ENCODE measurements at regions not wholly inside any gene's neighbourhood (a gene's known extent, or its start where the extent isn't known, plus 50 kb on each side); places are given as distances from the start of the nearest gene placed in this dataset.

DNA sequence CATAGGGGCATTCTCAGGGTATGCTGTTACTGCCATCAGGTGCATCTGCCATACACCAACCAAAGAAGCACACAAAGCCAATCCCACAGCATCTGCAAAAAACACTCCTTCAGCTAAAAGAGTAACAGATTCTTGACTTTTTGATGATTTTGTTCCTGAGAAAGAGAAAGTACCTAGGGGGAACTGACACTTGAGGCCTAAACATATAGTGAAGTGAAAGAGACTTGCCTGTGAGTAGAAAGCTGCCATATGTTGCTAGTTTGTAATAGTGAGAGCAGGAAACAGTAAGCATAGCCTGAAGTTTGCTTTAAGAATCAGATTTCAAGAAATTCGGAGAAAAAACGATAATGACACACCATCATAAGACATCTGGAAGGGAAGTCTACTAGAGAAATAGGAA is 97.9 kb upstream of the CTSC start:
- intact Hi-C loops (cut with DNase I), result no loop called here
- H3K36me3 ChIP-seq, result no peaks in the 10 kb centered on the region
- peaks cover 0 to 6% (median 0%) of the 10 kb centered on the region in 9 donors for H3K4me1 ChIP-seq
- H3K27me3 ChIP-seq, result no peaks in the 10 kb centered on the region
- WGBS, 2 donors, result 79 to 84% methylated on average over 2 of the region's 2 CpGs
- peak overlapping the region in 1 of 10 donors; percentile 61 for H3K27ac ChIP-seq
- ATAC-seq (no peak), DNase-seq (no peak)
- no peak overlapping the region for H3K4me3 ChIP-seq
- no peaks in the 10 kb centered on the region for H3K9me3 ChIP-seq
- no peak for TF ChIP-seq CTCF (IDR thresholded peaks at IDR 0.05)

- Histone ChIP-seq H3K27ac (peak overlapping the region in 1 of 10 donors; percentile 45), H3K4me3 (no peak overlapping the region), H3K36me3 (no peaks in the 10 kb centered on the region), H3K27me3 (no peaks in the 10 kb centered on the region), H3K9me3 (no peaks in the 10 kb centered on the region), H3K4me1 (peaks cover 0 to 6% (median 0%) of the 10 kb centered on the region in 9 donors)
- no peak for TF ChIP-seq CTCF (IDR thresholded peaks at IDR 0.05)
- no peak for ATAC-seq
- WGBS, 2 donors, result 83 to 84% methylated on average over 8 of the region's 8 CpGs
- no peak for DNase-seq
- intact Hi-C loops (cut with DNase I), result no loop called here
Observed at GRCh38 chr11:88434333-88434976, 96.9 kb upstream of the CTSC start.

DNA sequence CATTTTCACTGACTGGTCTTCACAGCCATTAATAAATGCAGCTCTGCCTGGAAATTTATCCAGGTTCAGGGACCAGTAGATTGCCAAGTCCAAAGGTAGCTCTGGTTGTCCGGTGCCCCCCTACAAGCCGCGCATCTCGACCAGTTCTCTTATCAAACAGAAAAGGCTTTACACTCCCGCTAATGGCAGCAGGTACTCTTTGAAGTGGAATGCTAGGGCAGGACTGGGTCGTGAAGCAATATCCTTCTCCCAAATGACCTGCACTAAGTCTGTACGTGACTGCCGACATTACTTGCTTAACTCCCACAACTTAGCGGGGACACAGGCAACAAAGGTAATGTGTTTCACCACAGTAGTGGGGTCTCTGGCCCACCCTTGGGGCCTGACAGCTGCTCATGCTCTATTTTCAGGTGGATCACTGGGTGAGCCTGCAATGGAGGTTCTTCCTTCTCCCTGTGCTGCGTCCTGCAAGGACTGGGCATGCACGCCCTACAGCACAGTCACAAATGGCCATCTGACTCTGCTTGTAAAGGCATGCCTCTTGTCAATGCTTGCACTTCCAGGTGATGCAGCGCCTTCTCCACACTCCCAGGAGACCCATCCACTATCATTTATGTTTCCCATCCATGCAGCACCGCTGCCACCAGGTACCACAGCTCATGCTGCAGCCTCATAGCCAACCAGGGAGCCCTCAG is 96.1 kb upstream of the CTSC start:
- peaks cover 0 to 6% (median 0%) of the 10 kb centered on the region in 9 donors for H3K4me1 ChIP-seq
- no peak for DNase-seq
- 86 to 91% methylated on average over 13 of the region's 13 CpGs for WGBS, 2 donors
- H3K27ac ChIP-seq, result no peak overlapping the region
- intact Hi-C loops (cut with DNase I), result no loop called here
- no peak for ATAC-seq
- no peaks in the 10 kb centered on the region for H3K36me3 ChIP-seq
- no peaks in the 10 kb centered on the region for H3K27me3 ChIP-seq
- TF ChIP-seq CTCF (IDR thresholded peaks at IDR 0.05), result no peak
- H3K4me3 ChIP-seq, result no peak overlapping the region
- H3K9me3 ChIP-seq, result no peaks in the 10 kb centered on the region

GRCh38 chr11:88431675-88432341 is 94.3 kb upstream of the CTSC start:
- no peak for ATAC-seq
- intact Hi-C loops (cut with DNase I), result no loop called here
- H3K9me3 ChIP-seq, result no peaks in the 10 kb centered on the region
- no peak overlapping the region for H3K4me3 ChIP-seq
- WGBS, 2 donors, result 74 to 81% methylated on average over 9 of the region's 9 CpGs
- no peak for TF ChIP-seq CTCF (IDR thresholded peaks at IDR 0.05)
- peaks cover 0 to 4% (median 0%) of the 10 kb centered on the region in 9 donors for H3K4me1 ChIP-seq
- H3K36me3 ChIP-seq, result no peaks in the 10 kb centered on the region
- DNase-seq, result no peak
- no peak overlapping the region for H3K27ac ChIP-seq
- H3K27me3 ChIP-seq, result no peaks in the 10 kb centered on the region
